Nephron progenitor cell (in vitro differentiated cells): ENCODE measurements at regions not wholly inside any gene's neighbourhood (a gene's known extent, or its start where the extent isn't known, plus 50 kb on each side); places are given as distances from the start of the nearest gene placed in this dataset.
A peak's percentile ranks its signal among the peaks of the same experiment; 100 is the strongest.

Experiments
- DNase-seq: peaks from one replicate; pipeline ENCODE4 v3.0.0; 2021
- H3K27ac Mint-ChIP-seq: 2 replicates; pipeline ENCODE4 v1.8.0; 2021; ENCODE audit warnings: mild to moderate bottlenecking, moderate library complexity, mixed read lengths
- H3K27me3 Mint-ChIP-seq: 2 replicates; pipeline ENCODE4 v1.8.0; 2021; ENCODE audit warnings: mild to moderate bottlenecking, low read depth, mixed read lengths; ENCODE audit not compliant: poor library complexity
- H3K36me3 Mint-ChIP-seq: 2 replicates; pipeline ENCODE4 v1.8.0; 2021; ENCODE audit warnings: low read depth, mixed read lengths
- H3K4me1 Mint-ChIP-seq: 2 replicates; pipeline ENCODE4 v1.8.0; 2021; ENCODE audit warnings: mixed read lengths
- H3K4me3 Mint-ChIP-seq: 2 replicates; pipeline ENCODE4 v1.8.0; 2021; ENCODE audit warnings: mild to moderate bottlenecking, moderate library complexity, mixed read lengths
- H3K9me3 Mint-ChIP-seq: 2 replicates; pipeline ENCODE4 v1.8.0; 2021; ENCODE audit warnings: mild to moderate bottlenecking, moderate library complexity, mixed read lengths
- TF ChIP-seq, protein P1 (sequence below): fragments of 200-600 bp; sonication (generic); IDR thresholded peaks from 2 replicates; pipeline ENCODE4 v1.5.0; 2021; ENCODE audit warnings: antibody characterized with exemption

- Mint-ChIP-seq H3K27ac (no peak overlapping the region), H3K36me3 (no peaks in the 10 kb centered on the region), H3K4me1 (no peaks in the 10 kb centered on the region), H3K4me3 (no peak overlapping the region), H3K9me3 (no peaks in the 10 kb centered on the region), H3K27me3 (peaks cover 7% of the 10 kb centered on the region)
- DNase-seq = no peak
- TF ChIP-seq, protein P1, sequence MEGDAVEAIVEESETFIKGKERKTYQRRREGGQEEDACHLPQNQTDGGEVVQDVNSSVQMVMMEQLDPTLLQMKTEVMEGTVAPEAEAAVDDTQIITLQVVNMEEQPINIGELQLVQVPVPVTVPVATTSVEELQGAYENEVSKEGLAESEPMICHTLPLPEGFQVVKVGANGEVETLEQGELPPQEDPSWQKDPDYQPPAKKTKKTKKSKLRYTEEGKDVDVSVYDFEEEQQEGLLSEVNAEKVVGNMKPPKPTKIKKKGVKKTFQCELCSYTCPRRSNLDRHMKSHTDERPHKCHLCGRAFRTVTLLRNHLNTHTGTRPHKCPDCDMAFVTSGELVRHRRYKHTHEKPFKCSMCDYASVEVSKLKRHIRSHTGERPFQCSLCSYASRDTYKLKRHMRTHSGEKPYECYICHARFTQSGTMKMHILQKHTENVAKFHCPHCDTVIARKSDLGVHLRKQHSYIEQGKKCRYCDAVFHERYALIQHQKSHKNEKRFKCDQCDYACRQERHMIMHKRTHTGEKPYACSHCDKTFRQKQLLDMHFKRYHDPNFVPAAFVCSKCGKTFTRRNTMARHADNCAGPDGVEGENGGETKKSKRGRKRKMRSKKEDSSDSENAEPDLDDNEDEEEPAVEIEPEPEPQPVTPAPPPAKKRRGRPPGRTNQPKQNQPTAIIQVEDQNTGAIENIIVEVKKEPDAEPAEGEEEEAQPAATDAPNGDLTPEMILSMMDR = no peak
These were observed 105.0 kb upstream of the LINC00305 start for GRCh38 chr18:64253873-64254272.

GRCh38 chr18:64253222-64253621, 104.3 kb upstream of the LINC00305 start:
- H3K36me3 Mint-ChIP-seq = no peaks in the 10 kb centered on the region
- H3K4me3 Mint-ChIP-seq = no peak overlapping the region
- TF ChIP-seq, protein P1 = no peak
- peaks cover 7% of the 10 kb centered on the region for H3K27me3 Mint-ChIP-seq
- no peaks in the 10 kb centered on the region for H3K9me3 Mint-ChIP-seq
- H3K4me1 Mint-ChIP-seq = no peaks in the 10 kb centered on the region
- H3K27ac Mint-ChIP-seq = no peak overlapping the region
- no peak for DNase-seq

GRCh38 chr18:64248836-64249235, 99.9 kb upstream of the LINC00305 start:
- TF ChIP-seq, protein P1 = no peak
- no peak for DNase-seq
- Mint-ChIP-seq H3K4me3 (no peak overlapping the region), H3K9me3 (no peaks in the 10 kb centered on the region), H3K36me3 (no peaks in the 10 kb centered on the region), H3K27ac (no peak overlapping the region), H3K4me1 (no peaks in the 10 kb centered on the region), H3K27me3 (peaks cover 4% of the 10 kb centered on the region)

GRCh38 chr18:64245126-64245861, 96.4 kb upstream of the LINC00305 start:
- Mint-ChIP-seq H3K4me1 (peaks cover 10% of the 10 kb centered on the region), H3K4me3 (no peak overlapping the region), H3K9me3 (no peaks in the 10 kb centered on the region), H3K27me3 (no peaks in the 10 kb centered on the region), H3K36me3 (no peaks in the 10 kb centered on the region), H3K27ac (no peak overlapping the region)
- DNase-seq = no peak
- TF ChIP-seq, protein P1 = no peak

GRCh38 chr18:64244571-64244970, 95.7 kb upstream of the LINC00305 start:
- Mint-ChIP-seq H3K27ac (no peak overlapping the region), H3K4me3 (no peak overlapping the region), H3K36me3 (no peaks in the 10 kb centered on the region), H3K9me3 (no peaks in the 10 kb centered on the region), H3K27me3 (no peaks in the 10 kb centered on the region), H3K4me1 (peaks cover 14% of the 10 kb centered on the region)
- TF ChIP-seq, protein P1 = no peak
- DNase-seq = no peak

DNA sequence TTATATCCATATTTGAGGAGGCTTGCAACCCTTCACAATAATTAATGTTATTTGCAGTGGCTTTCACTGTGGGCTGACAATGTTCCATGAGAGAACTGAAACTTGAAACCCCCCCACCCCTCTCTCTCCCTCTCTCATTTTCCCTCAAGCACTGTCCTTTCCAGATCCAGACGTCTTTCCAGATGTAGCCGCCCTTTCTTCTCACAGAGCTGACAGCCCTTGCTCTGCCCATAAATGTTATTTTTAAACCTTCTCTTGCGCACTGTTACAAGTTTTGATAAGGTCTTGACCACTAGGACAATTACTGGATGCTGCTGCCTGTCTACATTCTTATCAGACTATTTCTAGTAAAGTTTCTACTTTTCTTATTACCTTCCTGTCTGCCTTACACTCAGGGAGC, 91.4 kb upstream of the LINC00305 start:
- TF ChIP-seq, protein P1 = no peak
- Mint-ChIP-seq H3K9me3 (no peaks in the 10 kb centered on the region), H3K27ac (peak overlapping the region; percentile 19), H3K36me3 (no peaks in the 10 kb centered on the region), H3K27me3 (peaks cover 2% of the 10 kb centered on the region), H3K4me1 (peaks cover 14% of the 10 kb centered on the region), H3K4me3 (no peak overlapping the region)
- DNase-seq = no peak
